ENCODE measurements at regions not wholly inside any gene's neighbourhood (a gene's known extent, or its start where the extent isn't known, plus 50 kb on each side); places are given as distances from the start of the nearest gene placed in this dataset.

DNA sequence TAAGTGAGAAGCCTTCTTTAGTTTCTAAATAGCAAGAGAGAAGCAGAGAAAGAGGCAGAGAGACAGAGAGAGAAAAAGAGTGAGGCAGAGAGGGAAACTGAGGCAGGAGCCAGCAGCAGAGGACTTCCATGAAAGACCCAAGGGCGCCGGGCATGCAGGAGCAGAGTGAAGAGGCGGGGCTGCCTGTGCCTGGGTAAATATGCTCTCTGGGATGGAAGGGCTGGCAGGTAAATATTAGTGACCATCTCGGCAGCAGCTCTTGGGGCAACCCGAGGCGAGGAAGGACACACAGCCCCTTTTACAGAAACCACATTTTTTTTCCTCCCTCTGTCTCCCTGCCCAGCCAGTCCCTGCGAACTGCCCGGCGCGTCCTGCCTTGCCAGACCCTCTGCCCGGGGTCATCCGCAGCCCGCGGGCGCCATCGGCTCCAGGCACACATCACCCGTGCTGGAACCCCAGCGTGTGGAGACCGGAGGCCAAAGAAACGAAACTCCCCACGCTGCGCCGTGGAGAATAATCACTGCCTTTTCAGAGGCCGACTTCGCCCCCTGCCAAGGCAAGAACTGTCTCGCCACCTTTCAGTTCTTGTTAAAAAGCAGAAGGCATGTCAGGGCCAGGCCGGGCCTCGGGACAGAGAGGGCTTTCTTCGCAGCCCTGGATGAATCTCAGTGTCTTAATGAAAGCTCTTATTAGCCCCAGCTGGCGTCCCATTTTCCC, 61.3 kb downstream of the BOD1 start (continued):
- TF ChIP-seq, protein P1, sequence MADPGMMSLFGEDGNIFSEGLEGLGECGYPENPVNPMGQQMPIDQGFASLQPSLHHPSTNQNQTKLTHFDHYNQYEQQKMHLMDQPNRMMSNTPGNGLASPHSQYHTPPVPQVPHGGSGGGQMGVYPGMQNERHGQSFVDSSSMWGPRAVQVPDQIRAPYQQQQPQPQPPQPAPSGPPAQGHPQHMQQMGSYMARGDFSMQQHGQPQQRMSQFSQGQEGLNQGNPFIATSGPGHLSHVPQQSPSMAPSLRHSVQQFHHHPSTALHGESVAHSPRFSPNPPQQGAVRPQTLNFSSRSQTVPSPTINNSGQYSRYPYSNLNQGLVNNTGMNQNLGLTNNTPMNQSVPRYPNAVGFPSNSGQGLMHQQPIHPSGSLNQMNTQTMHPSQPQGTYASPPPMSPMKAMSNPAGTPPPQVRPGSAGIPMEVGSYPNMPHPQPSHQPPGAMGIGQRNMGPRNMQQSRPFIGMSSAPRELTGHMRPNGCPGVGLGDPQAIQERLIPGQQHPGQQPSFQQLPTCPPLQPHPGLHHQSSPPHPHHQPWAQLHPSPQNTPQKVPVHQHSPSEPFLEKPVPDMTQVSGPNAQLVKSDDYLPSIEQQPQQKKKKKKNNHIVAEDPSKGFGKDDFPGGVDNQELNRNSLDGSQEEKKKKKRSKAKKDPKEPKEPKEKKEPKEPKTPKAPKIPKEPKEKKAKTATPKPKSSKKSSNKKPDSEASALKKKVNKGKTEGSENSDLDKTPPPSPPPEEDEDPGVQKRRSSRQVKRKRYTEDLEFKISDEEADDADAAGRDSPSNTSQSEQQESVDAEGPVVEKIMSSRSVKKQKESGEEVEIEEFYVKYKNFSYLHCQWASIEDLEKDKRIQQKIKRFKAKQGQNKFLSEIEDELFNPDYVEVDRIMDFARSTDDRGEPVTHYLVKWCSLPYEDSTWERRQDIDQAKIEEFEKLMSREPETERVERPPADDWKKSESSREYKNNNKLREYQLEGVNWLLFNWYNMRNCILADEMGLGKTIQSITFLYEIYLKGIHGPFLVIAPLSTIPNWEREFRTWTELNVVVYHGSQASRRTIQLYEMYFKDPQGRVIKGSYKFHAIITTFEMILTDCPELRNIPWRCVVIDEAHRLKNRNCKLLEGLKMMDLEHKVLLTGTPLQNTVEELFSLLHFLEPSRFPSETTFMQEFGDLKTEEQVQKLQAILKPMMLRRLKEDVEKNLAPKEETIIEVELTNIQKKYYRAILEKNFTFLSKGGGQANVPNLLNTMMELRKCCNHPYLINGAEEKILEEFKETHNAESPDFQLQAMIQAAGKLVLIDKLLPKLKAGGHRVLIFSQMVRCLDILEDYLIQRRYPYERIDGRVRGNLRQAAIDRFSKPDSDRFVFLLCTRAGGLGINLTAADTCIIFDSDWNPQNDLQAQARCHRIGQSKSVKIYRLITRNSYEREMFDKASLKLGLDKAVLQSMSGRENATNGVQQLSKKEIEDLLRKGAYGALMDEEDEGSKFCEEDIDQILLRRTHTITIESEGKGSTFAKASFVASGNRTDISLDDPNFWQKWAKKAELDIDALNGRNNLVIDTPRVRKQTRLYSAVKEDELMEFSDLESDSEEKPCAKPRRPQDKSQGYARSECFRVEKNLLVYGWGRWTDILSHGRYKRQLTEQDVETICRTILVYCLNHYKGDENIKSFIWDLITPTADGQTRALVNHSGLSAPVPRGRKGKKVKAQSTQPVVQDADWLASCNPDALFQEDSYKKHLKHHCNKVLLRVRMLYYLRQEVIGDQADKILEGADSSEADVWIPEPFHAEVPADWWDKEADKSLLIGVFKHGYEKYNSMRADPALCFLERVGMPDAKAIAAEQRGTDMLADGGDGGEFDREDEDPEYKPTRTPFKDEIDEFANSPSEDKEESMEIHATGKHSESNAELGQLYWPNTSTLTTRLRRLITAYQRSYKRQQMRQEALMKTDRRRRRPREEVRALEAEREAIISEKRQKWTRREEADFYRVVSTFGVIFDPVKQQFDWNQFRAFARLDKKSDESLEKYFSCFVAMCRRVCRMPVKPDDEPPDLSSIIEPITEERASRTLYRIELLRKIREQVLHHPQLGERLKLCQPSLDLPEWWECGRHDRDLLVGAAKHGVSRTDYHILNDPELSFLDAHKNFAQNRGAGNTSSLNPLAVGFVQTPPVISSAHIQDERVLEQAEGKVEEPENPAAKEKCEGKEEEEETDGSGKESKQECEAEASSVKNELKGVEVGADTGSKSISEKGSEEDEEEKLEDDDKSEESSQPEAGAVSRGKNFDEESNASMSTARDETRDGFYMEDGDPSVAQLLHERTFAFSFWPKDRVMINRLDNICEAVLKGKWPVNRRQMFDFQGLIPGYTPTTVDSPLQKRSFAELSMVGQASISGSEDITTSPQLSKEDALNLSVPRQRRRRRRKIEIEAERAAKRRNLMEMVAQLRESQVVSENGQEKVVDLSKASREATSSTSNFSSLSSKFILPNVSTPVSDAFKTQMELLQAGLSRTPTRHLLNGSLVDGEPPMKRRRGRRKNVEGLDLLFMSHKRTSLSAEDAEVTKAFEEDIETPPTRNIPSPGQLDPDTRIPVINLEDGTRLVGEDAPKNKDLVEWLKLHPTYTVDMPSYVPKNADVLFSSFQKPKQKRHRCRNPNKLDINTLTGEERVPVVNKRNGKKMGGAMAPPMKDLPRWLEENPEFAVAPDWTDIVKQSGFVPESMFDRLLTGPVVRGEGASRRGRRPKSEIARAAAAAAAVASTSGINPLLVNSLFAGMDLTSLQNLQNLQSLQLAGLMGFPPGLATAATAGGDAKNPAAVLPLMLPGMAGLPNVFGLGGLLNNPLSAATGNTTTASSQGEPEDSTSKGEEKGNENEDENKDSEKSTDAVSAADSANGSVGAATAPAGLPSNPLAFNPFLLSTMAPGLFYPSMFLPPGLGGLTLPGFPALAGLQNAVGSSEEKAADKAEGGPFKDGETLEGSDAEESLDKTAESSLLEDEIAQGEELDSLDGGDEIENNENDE (IDR thresholded peaks at IDR 0.05; ENCODE audit: insufficient replicate concordance, low read length), result no peak
- TF ChIP-seq JUND (IDR thresholded peaks at IDR 0.05; ENCODE audit: low read length) (no peak), KDM4A (IDR thresholded peaks at IDR 0.05; ENCODE audit: low read depth, low read length, severe bottlenecking) (no peak), BCL11A (IDR thresholded peaks at IDR 0.05; ENCODE audit: low read depth in 2 of 2, low read length in 2 of 2) (no peak), EGR1 (IDR thresholded peaks at IDR 0.05; ENCODE audit: borderline replicate concordance, low read depth, low read length) (no peak), RNF2 (IDR thresholded peaks at IDR 0.05; ENCODE audit: borderline replicate concordance, low read depth, low read length, missing control alignments, poor library complexity, severe bottlenecking) (no peak), SRF (IDR thresholded peaks at IDR 0.05; ENCODE audit: low read depth, low read length) (no peak), JUN (IDR thresholded peaks at IDR 0.05; ENCODE audit: low read depth, low read length) (no peak), TAF7 (optimal IDR thresholded peaks at IDR 0.05; ENCODE audit: borderline replicate concordance, low read depth, low read length) (no peak), FOSL1 (IDR thresholded peaks at IDR 0.05; ENCODE audit: insufficient read depth, low read depth, low read length) (no peak), HDAC6 (IDR thresholded peaks at IDR 0.05; ENCODE audit: low read depth, low read length) (no peak)

All from H1 (cell line).